SK-N-SH treated with all-trans-retinoic acid at 6 μM for 48 hours (cell line): ENCODE measurements at regions not wholly inside any gene's neighbourhood (a gene's known extent, or its start where the extent isn't known, plus 50 kb on each side); places are given as distances from the start of the nearest gene placed in this dataset.

Source experiments
- ISL1 ChIP-seq: fragments of 250-450 bp; sonication (Bioruptor Pico); IDR thresholded peaks from 2 replicates; pipeline ENCODE4 v2.1.2; 2022; ENCODE audit warnings: mild to moderate bottlenecking, moderate library complexity
- OSR1 ChIP-seq: fragments of 250-450 bp; sonication (Bioruptor Pico); IDR thresholded peaks from 2 replicates; pipeline ENCODE4 v1.8.0; 2022; ENCODE audit warnings: moderate library complexity, mild to moderate bottlenecking, inconsistent platforms

- TF ChIP-seq ISL1 (CRISPR knock-in tag) (no peak), OSR1 (CRISPR knock-in tag) (no peak)
Observed at GRCh38 chr4:43560047-43560446, 667.5 kb downstream of the GRXCR1 start.
